ENCODE measurements at regions not wholly inside any gene's neighbourhood (a gene's known extent, or its start where the extent isn't known, plus 50 kb on each side); places are given as distances from the start of the nearest gene placed in this dataset.
"Not testable (repeated sequence)": the region's sequence is repeated elsewhere in the genome, so short reads cannot be mapped to it uniquely, and the experiment has no call there.

GRCh38 chr11:109704432-109704831 lies 282.4 kb downstream of the C11orf87 start:
- no peak for DNase-seq (ENCODE audit: low spot score)
- TF ChIP-seq CTCF (IDR thresholded peaks at IDR 0.05; ENCODE audit: extremely low read depth, missing control alignments), result no peak

- TF ChIP-seq CTCF (IDR thresholded peaks at IDR 0.05; ENCODE audit: extremely low read depth, missing control alignments), result no peak
- DNase-seq (ENCODE audit: low spot score), result no peak
Measured at GRCh38 chr11:109706945-109707344, 285.0 kb downstream of the C11orf87 start.

- TF ChIP-seq CTCF (IDR thresholded peaks at IDR 0.05; ENCODE audit: extremely low read depth, missing control alignments), result no peak
- no peak for DNase-seq (ENCODE audit: low spot score)
Measured at GRCh38 chr11:109707411-109707810, 285.4 kb downstream of the C11orf87 start.

- no peak for TF ChIP-seq CTCF (IDR thresholded peaks at IDR 0.05; ENCODE audit: extremely low read depth, missing control alignments)
Measured at GRCh38 chr11:109708184-109708583, 286.2 kb downstream of the C11orf87 start.

GRCh38 chr11:109714444-109714843 lies 292.5 kb downstream of the C11orf87 start:
- not testable (repeated sequence) for DNase-seq (ENCODE audit: low spot score)

More at GRCh38 chr11:109708184-109708583, 286.2 kb downstream of the C11orf87 start:
- DNase-seq (ENCODE audit: low spot score), result no peak

GRCh38 chr11:109715424-109715823 lies 293.4 kb downstream of the C11orf87 start:
- DNase-seq (ENCODE audit: low spot score), result not testable (repeated sequence)

GRCh38 chr11:109726061-109726460 lies 304.1 kb downstream of the C11orf87 start:
- no peak for DNase-seq (ENCODE audit: low spot score)
- no peak for TF ChIP-seq CTCF (IDR thresholded peaks at IDR 0.05; ENCODE audit: extremely low read depth, missing control alignments)

GRCh38 chr11:109728056-109728455 lies 306.1 kb downstream of the C11orf87 start:
- DNase-seq (ENCODE audit: low spot score), result no peak
- no peak for TF ChIP-seq CTCF (IDR thresholded peaks at IDR 0.05; ENCODE audit: extremely low read depth, missing control alignments)

GRCh38 chr11:109729761-109730160 lies 307.8 kb downstream of the C11orf87 start:
- TF ChIP-seq CTCF (IDR thresholded peaks at IDR 0.05; ENCODE audit: extremely low read depth, missing control alignments), result no peak
- DNase-seq (ENCODE audit: low spot score), result no peak

Measured in GM20000 (cell line).